Karpas-422 (cell line): ENCODE measurements at regions not wholly inside any gene's neighbourhood (a gene's known extent, or its start where the extent isn't known, plus 50 kb on each side); places are given as distances from the start of the nearest gene placed in this dataset.

ENCODE experiments used
- DNase-seq: peaks from one replicate; pipeline ENCODE4 v3.0.0-alpha.2; 2015
- H2AFZ ChIP-seq: fragments of 200-600 bp; sonication (generic); 2 replicates; pipeline ENCODE4 v1.6.1; 2014; ENCODE audit warnings: antibody characterized with exemption, low read length, mixed read lengths
- H3K27ac ChIP-seq: fragments of 200-600 bp; sonication (generic); 2 replicates; pipeline ENCODE4 v1.5.1; 2014; ENCODE audit warnings: mild to moderate bottlenecking, low read length, moderate library complexity
- H3K27me3 ChIP-seq: fragments of 200-600 bp; sonication (generic); 2 replicates; pipeline ENCODE4 v1.6.1; 2014; ENCODE audit warnings: low read length, mixed read lengths
- H3K36me3 ChIP-seq: fragments of 200-600 bp; sonication (generic); 2 replicates; pipeline ENCODE4 v1.6.1; 2014; ENCODE audit warnings: low read length, mixed read lengths; ENCODE audit not compliant: insufficient read depth
- H3K4me1 ChIP-seq: fragments of 200-600 bp; sonication (generic); 2 replicates; pipeline ENCODE4 v1.6.1; 2014; ENCODE audit warnings: mild to moderate bottlenecking, low read length, mixed read lengths
- H3K4me2 ChIP-seq: fragments of 200-600 bp; sonication (generic); 2 replicates; pipeline ENCODE4 v1.6.1; 2014; ENCODE audit warnings: low read length, low read depth, mild to moderate bottlenecking; ENCODE audit not compliant: poor library complexity, severe bottlenecking
- H3K4me3 ChIP-seq: fragments of 200-600 bp; sonication (generic); 2 replicates; pipeline ENCODE4 v1.5.1; 2014; ENCODE audit warnings: mild to moderate bottlenecking, antibody characterized with exemption, low read length, mixed read lengths
- H3K79me2 ChIP-seq: fragments of 200-600 bp; sonication (generic); 2 replicates; pipeline ENCODE4 v1.6.1; 2014; ENCODE audit warnings: mild to moderate bottlenecking, low read length, mixed read lengths
- H3K9ac ChIP-seq: fragments of 200-600 bp; sonication (generic); 2 replicates; pipeline ENCODE4 v1.6.0; 2014; ENCODE audit warnings: low read length
- H3K9me2 ChIP-seq: fragments of 200-600 bp; sonication (generic), shearing (Covaris generic); replicated peaks from 2 replicates; pipeline ENCODE4 v1.6.0; 2014; ENCODE audit warnings: mild to moderate bottlenecking, low read length, moderate library complexity; ENCODE audit not compliant: insufficient read depth
- H3K9me3 ChIP-seq: fragments of 300-700, 200-600 bp; sonication (generic); 2 replicates; pipeline ENCODE4 v1.6.1; 2014; ENCODE audit warnings: low read length, mixed read lengths
- H4K20me1 ChIP-seq: fragments of 200-600 bp; sonication (generic); 2 replicates; pipeline ENCODE4 v1.6.1; 2014; ENCODE audit warnings: mild to moderate bottlenecking, antibody characterized with exemption, low read length, low read depth; ENCODE audit not compliant: insufficient read depth

GRCh38 chr2:134019871-134020270, 234.0 kb upstream of the MGAT5 start:
- H3K79me2 ChIP-seq = no peaks in the 10 kb centered on the region
- H2AFZ ChIP-seq = no peak overlapping the region
- no peak overlapping the region for H3K27ac ChIP-seq
- no peak overlapping the region for H3K4me3 ChIP-seq
- H3K4me1 ChIP-seq = no peaks in the 10 kb centered on the region
- no peak overlapping the region for H3K9ac ChIP-seq
- no peaks in the 10 kb centered on the region for H3K36me3 ChIP-seq
- no peaks in the 10 kb centered on the region for H3K27me3 ChIP-seq
- H3K9me3 ChIP-seq = no peaks in the 10 kb centered on the region
- H3K4me2 ChIP-seq = no peak overlapping the region
- no peaks in the 10 kb centered on the region for H3K9me2 ChIP-seq
- H4K20me1 ChIP-seq = no peaks in the 10 kb centered on the region
- DNase-seq = no peak

GRCh38 chr2:134020608-134021007, 233.3 kb upstream of the MGAT5 start:
- DNase-seq = no peak
- no peaks in the 10 kb centered on the region for H3K36me3 ChIP-seq
- H3K4me2 ChIP-seq = no peak overlapping the region
- H3K4me1 ChIP-seq = no peaks in the 10 kb centered on the region
- no peak overlapping the region for H3K27ac ChIP-seq
- no peaks in the 10 kb centered on the region for H3K9me3 ChIP-seq
- H2AFZ ChIP-seq = no peak overlapping the region
- H3K9me2 ChIP-seq = no peaks in the 10 kb centered on the region
- H3K79me2 ChIP-seq = no peaks in the 10 kb centered on the region
- no peaks in the 10 kb centered on the region for H3K27me3 ChIP-seq
- no peak overlapping the region for H3K9ac ChIP-seq
- no peaks in the 10 kb centered on the region for H4K20me1 ChIP-seq
- H3K4me3 ChIP-seq = no peak overlapping the region

- no peak overlapping the region for H3K4me3 ChIP-seq
- no peaks in the 10 kb centered on the region for H4K20me1 ChIP-seq
- H3K4me1 ChIP-seq = no peaks in the 10 kb centered on the region
- no peak for DNase-seq
- H2AFZ ChIP-seq = no peak overlapping the region
- H3K9me3 ChIP-seq = no peaks in the 10 kb centered on the region
- no peak overlapping the region for H3K4me2 ChIP-seq
- H3K9ac ChIP-seq = no peak overlapping the region
- H3K79me2 ChIP-seq = no peaks in the 10 kb centered on the region
- no peaks in the 10 kb centered on the region for H3K27me3 ChIP-seq
- H3K9me2 ChIP-seq = no peaks in the 10 kb centered on the region
- H3K36me3 ChIP-seq = no peaks in the 10 kb centered on the region
- no peak overlapping the region for H3K27ac ChIP-seq
Measured at GRCh38 chr2:134021830-134022524, 231.9 kb upstream of the MGAT5 start.

GRCh38 chr2:134023854-134024253, 230.0 kb upstream of the MGAT5 start:
- H4K20me1 ChIP-seq = no peaks in the 10 kb centered on the region
- no peaks in the 10 kb centered on the region for H3K9me3 ChIP-seq
- H3K9me2 ChIP-seq = no peaks in the 10 kb centered on the region
- H3K4me3 ChIP-seq = no peak overlapping the region
- DNase-seq = no peak
- H3K27me3 ChIP-seq = no peaks in the 10 kb centered on the region
- H3K4me2 ChIP-seq = no peak overlapping the region
- H3K27ac ChIP-seq = no peak overlapping the region
- no peaks in the 10 kb centered on the region for H3K36me3 ChIP-seq
- H3K9ac ChIP-seq = no peak overlapping the region
- no peak overlapping the region for H2AFZ ChIP-seq
- H3K4me1 ChIP-seq = no peaks in the 10 kb centered on the region
- H3K79me2 ChIP-seq = no peaks in the 10 kb centered on the region

GRCh38 chr2:134027980-134028379, 225.9 kb upstream of the MGAT5 start:
- DNase-seq = no peak
- Histone ChIP-seq H3K36me3 (no peaks in the 10 kb centered on the region), H2AFZ (no peak overlapping the region), H3K9ac (no peak overlapping the region), H3K27me3 (no peaks in the 10 kb centered on the region), H3K79me2 (no peaks in the 10 kb centered on the region), H3K9me2 (no peaks in the 10 kb centered on the region), H4K20me1 (no peaks in the 10 kb centered on the region), H3K4me2 (no peak overlapping the region), H3K4me3 (no peak overlapping the region), H3K27ac (no peak overlapping the region), H3K9me3 (no peaks in the 10 kb centered on the region), H3K4me1 (no peaks in the 10 kb centered on the region)

GRCh38 chr2:134029418-134029817, 224.5 kb upstream of the MGAT5 start:
- Histone ChIP-seq H3K9ac (no peak overlapping the region), H3K9me3 (no peaks in the 10 kb centered on the region), H3K79me2 (no peaks in the 10 kb centered on the region), H3K36me3 (no peaks in the 10 kb centered on the region), H3K9me2 (no peaks in the 10 kb centered on the region), H4K20me1 (no peaks in the 10 kb centered on the region), H3K4me2 (no peak overlapping the region), H3K27ac (no peak overlapping the region), H3K27me3 (no peaks in the 10 kb centered on the region), H3K4me1 (no peaks in the 10 kb centered on the region), H3K4me3 (no peak overlapping the region), H2AFZ (no peak overlapping the region)
- DNase-seq = no peak

GRCh38 chr2:134031539-134031938, 222.3 kb upstream of the MGAT5 start:
- Histone ChIP-seq H3K9me2 (no peaks in the 10 kb centered on the region), H3K27me3 (no peaks in the 10 kb centered on the region), H3K79me2 (no peaks in the 10 kb centered on the region), H3K27ac (no peak overlapping the region), H4K20me1 (no peaks in the 10 kb centered on the region), H3K9me3 (no peaks in the 10 kb centered on the region), H3K9ac (no peak overlapping the region), H2AFZ (no peak overlapping the region), H3K36me3 (no peaks in the 10 kb centered on the region), H3K4me2 (no peak overlapping the region), H3K4me1 (no peaks in the 10 kb centered on the region), H3K4me3 (no peak overlapping the region)
- no peak for DNase-seq

- no peak overlapping the region for H3K4me2 ChIP-seq
- DNase-seq = no peak
- no peaks in the 10 kb centered on the region for H4K20me1 ChIP-seq
- no peaks in the 10 kb centered on the region for H3K79me2 ChIP-seq
- H3K36me3 ChIP-seq = no peaks in the 10 kb centered on the region
- no peaks in the 10 kb centered on the region for H3K9me2 ChIP-seq
- no peak overlapping the region for H3K27ac ChIP-seq
- no peak overlapping the region for H3K4me3 ChIP-seq
- peaks cover 10% of the 10 kb centered on the region for H3K4me1 ChIP-seq
- no peaks in the 10 kb centered on the region for H3K27me3 ChIP-seq
- H3K9me3 ChIP-seq = no peaks in the 10 kb centered on the region
- no peak overlapping the region for H2AFZ ChIP-seq
- H3K9ac ChIP-seq = no peak overlapping the region
Measured at GRCh38 chr2:134035605-134036370, 218.1 kb upstream of the MGAT5 start.
